ENCODE measurements at regions not wholly inside any gene's neighbourhood (a gene's known extent, or its start where the extent isn't known, plus 50 kb on each side); places are given as distances from the start of the nearest gene placed in this dataset.
A peak's percentile ranks its signal among the peaks of the same experiment; 100 is the strongest.

GRCh38 chr3:175898194-175898593, 1039.1 kb downstream of the NAALADL2 start:
- H3K27ac ChIP-seq = no peak overlapping the region
- POLR2A ChIA-PET (ENCODE audit: unreplicated experiment) = no interaction called here
- H3K9me3 ChIP-seq (ENCODE audit: insufficient read depth, low read depth) = no peaks in the 10 kb centered on the region
- H3K4me3 ChIP-seq = no peak overlapping the region
- no TSS peak for BruUV-seq (replicated peaks)
- no peaks in the 10 kb centered on the region for H3K27me3 ChIP-seq (ENCODE audit: insufficient read depth, low read depth)
- CTCF ChIA-PET = no interaction called here
- H3F3A ChIP-seq (ENCODE audit: insufficient read depth, low read depth) = no peaks in the 10 kb centered on the region
- no peak overlapping the region for H2AFZ ChIP-seq
- H3K9me2 ChIP-seq (ENCODE audit: insufficient read depth) = no peaks in the 10 kb centered on the region
- H3K36me3 ChIP-seq (ENCODE audit: low read depth) = no peaks in the 10 kb centered on the region
- H3K4me1 ChIP-seq (replicated peaks; ENCODE audit: insufficient read depth) = no peaks in the 10 kb centered on the region
- no peak overlapping the region for H3K4me2 ChIP-seq
- DNase-seq = no peak
- no peak for TF ChIP-seq CTCF (conservative IDR thresholded peaks at IDR 0.05)
- no peak for TF ChIP-seq EZH2 (IDR thresholded peaks at IDR 0.05; ENCODE audit: low read depth)
- intact Hi-C loops (cut with micrococcal nuclease; ENCODE audit: unreplicated experiment) = no loop called here
- H4K20me1 ChIP-seq (ENCODE audit: insufficient read depth) = no peaks in the 10 kb centered on the region
- no peaks in the 10 kb centered on the region for H3K79me2 ChIP-seq (ENCODE audit: low read depth)

- DNase-seq = no peak
- intact Hi-C loops (cut with micrococcal nuclease; ENCODE audit: unreplicated experiment) = no loop called here
- no peak overlapping the region for H2AFZ ChIP-seq
Measured at GRCh38 chr3:175896655-175897054, 1037.5 kb downstream of the NAALADL2 start.

DNA sequence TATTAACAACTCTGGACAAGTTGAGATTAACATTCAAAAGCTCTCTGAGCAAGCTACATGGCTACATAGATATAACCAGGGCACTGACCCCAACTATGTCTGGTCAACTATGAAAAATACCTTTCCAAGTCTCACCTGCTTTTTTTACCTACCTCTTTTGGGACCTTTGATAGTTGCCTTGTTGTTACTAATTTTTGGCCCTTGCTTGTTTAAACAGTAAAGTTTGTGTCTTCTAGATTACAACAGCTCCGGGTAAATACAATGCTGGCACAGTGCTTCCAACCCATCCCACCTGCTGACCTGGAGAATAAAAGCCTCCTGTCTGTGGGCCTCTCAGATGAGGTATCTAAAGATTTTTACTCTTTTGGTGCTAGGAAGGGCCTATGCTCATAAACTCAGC, 1036.6 kb downstream of the NAALADL2 start:
- Histone ChIP-seq H2AFZ (peak overlapping the region; percentile 49; the same call in 1 of the 2 replicates), H3K4me1 (replicated peaks; ENCODE audit: insufficient read depth) (no peaks in the 10 kb centered on the region), H3K27ac (no peak overlapping the region), H4K20me1 (ENCODE audit: insufficient read depth) (no peaks in the 10 kb centered on the region), H3K9me3 (ENCODE audit: insufficient read depth, low read depth) (no peaks in the 10 kb centered on the region), H3K36me3 (ENCODE audit: low read depth) (no peaks in the 10 kb centered on the region), H3K4me3 (no peak overlapping the region), H3F3A (ENCODE audit: insufficient read depth, low read depth) (no peaks in the 10 kb centered on the region), H3K27me3 (ENCODE audit: insufficient read depth, low read depth) (no peaks in the 10 kb centered on the region), H3K4me2 (no peak overlapping the region), H3K9me2 (ENCODE audit: insufficient read depth) (no peaks in the 10 kb centered on the region), H3K79me2 (ENCODE audit: low read depth) (no peaks in the 10 kb centered on the region)
- intact Hi-C loops (cut with micrococcal nuclease; ENCODE audit: unreplicated experiment) = no loop called here
- CTCF ChIA-PET = no interaction called here
- POLR2A ChIA-PET (ENCODE audit: unreplicated experiment) = no interaction called here
- no peak for TF ChIP-seq EZH2 (IDR thresholded peaks at IDR 0.05; ENCODE audit: low read depth)
- no peak for TF ChIP-seq CTCF (conservative IDR thresholded peaks at IDR 0.05)
- DNase-seq = no peak
- BruUV-seq (replicated peaks) = no TSS peak

More at GRCh38 chr3:175896655-175897054, 1037.5 kb downstream of the NAALADL2 start:
- BruUV-seq (replicated peaks) = no TSS peak
- ChIA-PET CTCF (interaction anchor here (0.6 kb wide), 1 partner anchor 708 kb away, joined by 3 read pairs; no protein-coding TSS in a partner anchor), POLR2A (ENCODE audit: unreplicated experiment) (no interaction called here)
- Histone ChIP-seq H3K4me3 (no peak overlapping the region), H3K27ac (no peak overlapping the region), H3K4me1 (replicated peaks; ENCODE audit: insufficient read depth) (no peaks in the 10 kb centered on the region), H3K9me2 (ENCODE audit: insufficient read depth) (no peaks in the 10 kb centered on the region), H3F3A (ENCODE audit: insufficient read depth, low read depth) (no peaks in the 10 kb centered on the region), H4K20me1 (ENCODE audit: insufficient read depth) (no peaks in the 10 kb centered on the region), H3K36me3 (ENCODE audit: low read depth) (no peaks in the 10 kb centered on the region), H3K9me3 (ENCODE audit: insufficient read depth, low read depth) (no peaks in the 10 kb centered on the region), H3K4me2 (no peak overlapping the region), H3K27me3 (ENCODE audit: insufficient read depth, low read depth) (no peaks in the 10 kb centered on the region), H3K79me2 (ENCODE audit: low read depth) (no peaks in the 10 kb centered on the region)
- TF ChIP-seq CTCF (conservative IDR thresholded peaks at IDR 0.05) (no peak), EZH2 (IDR thresholded peaks at IDR 0.05; ENCODE audit: low read depth) (no peak)

Measured in PC-9 (cell line).